ENCODE measurements at regions not wholly inside any gene's neighbourhood (a gene's known extent, or its start where the extent isn't known, plus 50 kb on each side); places are given as distances from the start of the nearest gene placed in this dataset.

DNA sequence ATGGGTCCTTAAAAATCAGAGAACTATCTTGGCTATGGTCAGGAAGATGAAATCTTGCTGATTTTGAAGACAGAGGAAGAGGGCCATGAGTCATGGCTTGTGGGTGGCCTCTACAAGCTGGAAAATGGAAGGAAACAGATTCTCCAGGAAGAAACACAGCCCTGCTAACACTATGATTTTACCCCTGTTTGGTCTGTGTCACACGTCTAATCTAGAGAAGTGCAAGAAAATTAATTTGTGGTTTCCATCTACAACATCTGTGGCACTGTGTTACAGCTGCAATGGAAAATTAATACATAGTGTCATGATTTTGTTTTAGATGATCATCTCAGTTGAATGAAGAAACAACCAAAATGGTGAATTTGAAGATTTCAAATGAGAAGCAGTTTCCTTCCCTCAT is 288.7 kb upstream of the NRIP1 start:
- Histone ChIP-seq H3K4me2 (ENCODE audit: low read depth, low read length) (no peak overlapping the region), H3K27ac (ENCODE audit: extremely low read length, insufficient read depth, low read length) (no peak overlapping the region), H3K27me3 (ENCODE audit: control insufficient read depth in 1 of 2, insufficient read depth in 2 of 2, low read length in 2 of 2) (no peaks in the 10 kb centered on the region), H3K36me3 (replicated peaks in 1 of 2; ENCODE audit: control insufficient read depth in 1 of 2, insufficient read depth in 2 of 2, low read length in 2 of 2) (no peaks in the 10 kb centered on the region), H3K9ac (ENCODE audit: insufficient read depth, low read depth, low read length) (no peak overlapping the region), H3K79me2 (ENCODE audit: insufficient read depth, low read length) (no peaks in the 10 kb centered on the region), H2AFZ (ENCODE audit: low read length) (no peak overlapping the region), H3K9me3 (ENCODE audit: low read length) (no peaks in the 10 kb centered on the region), H3K4me3 (replicated peaks in 1 of 3; ENCODE audit: insufficient read depth in 1 of 3, low read depth in 2 of 3, low read length in 3 of 3) (no peak overlapping the region), H3K4me1 (ENCODE audit: insufficient read depth, low read length) (peaks cover 27% of the 10 kb centered on the region), H4K20me1 (ENCODE audit: insufficient read depth, low read length) (no peaks in the 10 kb centered on the region)
- ATAC-seq (no peak), DNase-seq (ENCODE audit: low spot score) (no peak), FAIRE-seq (no peak)
- TF ChIP-seq ISX (CRISPR knock-in tag; conservative IDR thresholded peaks at IDR 0.05) (no peak), ZNF543 (CRISPR knock-in tag; IDR thresholded peaks at IDR 0.05) (0 out of 2 replicates have a peak, but pooled peaks have one; percentile 38)
- in situ Hi-C loops (cut with HindIII; ENCODE audit: extremely low pct_ligation_motif_present, low pct_unique_long_range_greater_than_20kb): no loop called here
- BruUV-seq (replicated peaks): no TSS peak
- WGBS (ENCODE audit: low lambda C conversion rate): 83% methylated on average over 1 of the region's 1 CpG
- ChIA-PET CTCF (ENCODE audit: low intra/inter-chr PET ratio, low total read pairs) (no interaction called here), POLR2A (no interaction called here)
- intact Hi-C loops (cut with micrococcal nuclease; ENCODE audit: unreplicated experiment): no loop called here

- POLR2A ChIA-PET: no interaction called here
- CTCF ChIA-PET (ENCODE audit: low intra/inter-chr PET ratio, low total read pairs): no interaction called here
- no peak overlapping the region for H3K4me3 ChIP-seq (replicated peaks in 1 of 3; ENCODE audit: insufficient read depth in 1 of 3, low read depth in 2 of 3, low read length in 3 of 3)
- no peaks in the 10 kb centered on the region for H3K9me3 ChIP-seq (ENCODE audit: low read length)
- no peak overlapping the region for H3K9ac ChIP-seq (ENCODE audit: insufficient read depth, low read depth, low read length)
- H3K27ac ChIP-seq (ENCODE audit: extremely low read length, insufficient read depth, low read length): no peak overlapping the region
- H3K4me1 ChIP-seq (ENCODE audit: insufficient read depth, low read length): peaks cover 27% of the 10 kb centered on the region
- no peak for DNase-seq (ENCODE audit: low spot score)
- BruUV-seq (replicated peaks): no TSS peak
- H4K20me1 ChIP-seq (ENCODE audit: insufficient read depth, low read length): no peaks in the 10 kb centered on the region
- no peaks in the 10 kb centered on the region for H3K27me3 ChIP-seq (ENCODE audit: control insufficient read depth in 1 of 2, insufficient read depth in 2 of 2, low read length in 2 of 2)
- intact Hi-C loops (cut with micrococcal nuclease; ENCODE audit: unreplicated experiment): no loop called here
- no peaks in the 10 kb centered on the region for H3K36me3 ChIP-seq (replicated peaks in 1 of 2; ENCODE audit: control insufficient read depth in 1 of 2, insufficient read depth in 2 of 2, low read length in 2 of 2)
- no peak for TF ChIP-seq NR3C1 (CRISPR knock-in tag; IDR thresholded peaks at IDR 0.05)
- TF ChIP-seq ZNF205 (CRISPR knock-in tag; IDR thresholded peaks at IDR 0.05): no peak
- no peak for TF ChIP-seq NFE2 (CRISPR knock-in tag; IDR thresholded peaks at IDR 0.05)
- no peak for TF ChIP-seq RAD51 (IDR thresholded peaks at IDR 0.05; ENCODE audit: borderline replicate concordance)
- TF ChIP-seq, protein P1, sequence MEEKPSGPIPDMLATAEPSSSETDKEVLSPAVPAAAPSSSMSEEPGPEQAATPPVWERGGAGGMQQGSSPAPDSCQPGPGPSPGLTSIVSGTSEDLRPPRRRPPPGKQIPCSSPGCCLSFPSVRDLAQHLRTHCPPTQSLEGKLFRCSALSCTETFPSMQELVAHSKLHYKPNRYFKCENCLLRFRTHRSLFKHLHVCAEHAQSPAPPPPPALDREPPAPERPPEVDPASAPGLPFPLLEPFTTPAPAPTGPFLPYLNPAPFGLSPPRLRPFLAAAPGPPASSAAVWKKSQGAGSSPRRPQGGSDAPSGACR (CRISPR knock-in tag; IDR thresholded peaks at IDR 0.05): no peak
- no peak for TF ChIP-seq ELK4 (CRISPR knock-in tag; IDR thresholded peaks at IDR 0.05; ENCODE audit: borderline replicate concordance)
- TF ChIP-seq ZNF614 (CRISPR knock-in tag; IDR thresholded peaks at IDR 0.05; ENCODE audit: borderline replicate concordance): no peak
- TF ChIP-seq SETDB1 (CRISPR knock-in tag; IDR thresholded peaks at IDR 0.05; ENCODE audit: borderline replicate concordance): no peak
- TF ChIP-seq NR2F1 (CRISPR knock-in tag; IDR thresholded peaks at IDR 0.05): no peak
- no peak for TF ChIP-seq RFXAP (CRISPR knock-in tag; IDR thresholded peaks at IDR 0.05; ENCODE audit: borderline replicate concordance)
- no peak for TF ChIP-seq ZMYM2 (CRISPR knock-in tag; IDR thresholded peaks at IDR 0.05)
- no peak for TF ChIP-seq POGK (CRISPR knock-in tag; conservative IDR thresholded peaks at IDR 0.05)
- no peak overlapping the region for H3K4me2 ChIP-seq (ENCODE audit: low read depth, low read length)
- no peaks in the 10 kb centered on the region for H3K79me2 ChIP-seq (ENCODE audit: insufficient read depth, low read length)
- FAIRE-seq: no peak
- ATAC-seq: no peak
- in situ Hi-C loops (cut with HindIII; ENCODE audit: extremely low pct_ligation_motif_present, low pct_unique_long_range_greater_than_20kb): no loop called here
- WGBS (ENCODE audit: low lambda C conversion rate): 76% methylated on average over 3 of the region's 3 CpGs
- no peak overlapping the region for H2AFZ ChIP-seq (ENCODE audit: low read length)
Measured at GRCh38 chr21:15354516-15354915, 289.7 kb upstream of the NRIP1 start.
